Fibroblast of lung (primary cell): ENCODE measurements at regions not wholly inside any gene's neighbourhood (a gene's known extent, or its start where the extent isn't known, plus 50 kb on each side); places are given as distances from the start of the nearest gene placed in this dataset.
"Not testable (repeated sequence)": the region's sequence is repeated elsewhere in the genome, so short reads cannot be mapped to it uniquely, and the experiment has no call there.

ENCODE experiments used
- CTCF ChIP-seq, 2 donors: IDR thresholded peaks in 1 of 2; conservative IDR thresholded peaks in 1 of 2; 1 replicate in 1 of 2; 2 replicates in 1 of 2; pipeline ENCODE4 v1.5.1; 2011 to 2012; ENCODE audit warnings: low read length in 2 of 2, control low read depth in 1 of 2, inconsistent platforms in 1 of 2, low read depth in 1 of 2, mild to moderate bottlenecking in 1 of 2
- EZH2 ChIP-seq: IDR thresholded peaks from 2 replicates; pipeline ENCODE4 v1.5.1; 2012; ENCODE audit warnings: low read length, control low read depth, mild to moderate bottlenecking; ENCODE audit errors: missing control alignments

GRCh38 chr1:193378451-193378850, 192.0 kb upstream of the B3GALT2 start:
- not testable (repeated sequence) for TF ChIP-seq CTCF (conservative IDR thresholded peaks at IDR 0.05 in 1 of 2, IDR thresholded peaks at IDR 0.05 in 1 of 2; ENCODE audit: low read depth in 1 of 2, low read length in 2 of 2); EZH2
